K562 (cell line): ENCODE measurements at regions not wholly inside any gene's neighbourhood (a gene's known extent, or its start where the extent isn't known, plus 50 kb on each side); places are given as distances from the start of the nearest gene placed in this dataset.

Experiments used
- CBFB ChIP-seq: sonication (generic); formaldehyde crosslinking; IDR thresholded peaks from 2 replicates; pipeline ENCODE4 v1.4.0; 2020; ENCODE audit warnings: mild to moderate bottlenecking, missing genetic modification reagents
- KDM4B ChIP-seq, 2 experiments: fragments of 450-650 bp in 1 of 2; sonication (generic) in 1 of 2; IDR thresholded peaks; 2 replicates each; pipeline ENCODE4 v1.6.1; 2016 to 2017; ENCODE audit warnings: borderline replicate concordance in 2 of 2, antibody characterized with exemption in 1 of 2, low read depth in 1 of 2, mild to moderate bottlenecking in 1 of 2
- POLR2A ChIP-seq: fragments of 450-650 bp; conservative IDR thresholded peaks from 2 replicates; pipeline ENCODE4 v1.6.1; 2016
- TOE1 ChIP-seq, 2 experiments: fragments of 450-650 bp in 1 of 2; sonication (generic) in 1 of 2; formaldehyde crosslinking in 1 of 2; IDR thresholded peaks; 2 replicates each; pipeline versions ENCODE4 v1.7.1 to v1.8.0; 2016 to 2022; ENCODE audit warnings: borderline replicate concordance in 2 of 2, mild to moderate bottlenecking in 2 of 2, antibody characterized with exemption in 1 of 2, inconsistent platforms in 1 of 2, low read depth in 1 of 2, missing genetic modification reagents in 1 of 2, moderate library complexity in 1 of 2
- ZNF274 ChIP-seq: IDR thresholded peaks from 2 replicates; pipeline ENCODE4 v1.6.1; 2011; ENCODE audit warnings: low read depth, mild to moderate bottlenecking, low read length, moderate library complexity, borderline replicate concordance

DNA sequence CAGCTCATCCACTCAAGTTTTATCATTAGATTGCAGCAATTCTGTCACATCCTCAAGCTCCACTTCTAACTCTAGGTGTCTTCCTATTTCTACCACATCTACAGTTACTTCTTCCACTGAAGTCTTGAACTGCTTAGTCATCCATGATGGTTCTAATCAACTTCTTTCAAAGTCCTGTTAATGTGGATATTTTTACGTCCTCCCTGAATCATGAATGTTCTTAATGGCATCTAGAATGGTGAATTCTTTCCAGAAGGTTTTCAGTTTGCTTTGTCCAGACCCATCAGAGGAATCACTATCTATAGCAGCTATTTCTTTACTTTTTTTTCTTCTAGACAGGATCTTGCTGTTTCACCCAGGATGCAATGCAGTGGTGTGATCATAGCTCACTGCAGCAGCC is 78.0 kb upstream of the RNPC3 start:
- TF ChIP-seq KDM4B (IDR thresholded peaks at IDR 0.05; ENCODE audit: borderline replicate concordance in 2 of 2, low read depth in 1 of 2) (no peak), CBFB (CRISPR knock-in tag) (no peak), ZNF274 (no peak), POLR2A (no peak), TOE1 (IDR thresholded peaks at IDR 0.05; ENCODE audit: borderline replicate concordance) (no peak), TOE1 (CRISPR knock-in tag; IDR thresholded peaks at IDR 0.05; ENCODE audit: borderline replicate concordance, low read depth) (no peak)
